HG03039 (cell line): ENCODE measurements at regions not wholly inside any gene's neighbourhood (a gene's known extent, or its start where the extent isn't known, plus 50 kb on each side); places are given as distances from the start of the nearest gene placed in this dataset.

Experiments used
- ATAC-seq: cut with Tn5 transposase; IDR thresholded peaks from one replicate; pipeline ENCODE4 v1.9.1; 2021; ENCODE audit warnings: mild to moderate bottlenecking, moderate library complexity; ENCODE audit not compliant: unreplicated experiment

- ATAC-seq, result no peak
Observed at GRCh38 chr6:165804331-165805066, 141.5 kb upstream of the PDE10A start.

- no peak for ATAC-seq
Observed at GRCh38 chr6:165800337-165800736, 137.3 kb upstream of the PDE10A start.

- ATAC-seq, result no peak
Observed at GRCh38 chr6:165799391-165800153, 136.5 kb upstream of the PDE10A start.

- ATAC-seq, result no peak
Observed at GRCh38 chr6:165798991-165799390, 135.9 kb upstream of the PDE10A start.

GRCh38 chr6:165794179-165794601 is 131.1 kb upstream of the PDE10A start:
- no peak for ATAC-seq

GRCh38 chr6:165793287-165793825 is 130.3 kb upstream of the PDE10A start:
- no peak for ATAC-seq

- no peak for ATAC-seq
Observed at GRCh38 chr6:165791876-165792437, 128.9 kb upstream of the PDE10A start.

- ATAC-seq, result no peak
Observed at GRCh38 chr6:165791306-165791705, 128.3 kb upstream of the PDE10A start.

- no peak for ATAC-seq
Observed at GRCh38 chr6:165782812-165783211, 119.8 kb upstream of the PDE10A start.

GRCh38 chr6:165782134-165782533 is 119.1 kb upstream of the PDE10A start:
- no peak for ATAC-seq

GRCh38 chr6:165777680-165778079 is 114.6 kb upstream of the PDE10A start:
- no peak for ATAC-seq

- no peak for ATAC-seq
Observed at GRCh38 chr6:165776691-165777090, 113.7 kb upstream of the PDE10A start.

- ATAC-seq, result no peak
Observed at GRCh38 chr6:165775721-165776120, 112.7 kb upstream of the PDE10A start.

- ATAC-seq, result no peak
Observed at GRCh38 chr6:165774903-165775601, 112.0 kb upstream of the PDE10A start.

GRCh38 chr6:165770397-165771082 is 107.5 kb upstream of the PDE10A start:
- no peak for ATAC-seq

GRCh38 chr6:165769884-165770283 is 106.8 kb upstream of the PDE10A start:
- no peak for ATAC-seq

GRCh38 chr6:165769401-165769800 is 106.4 kb upstream of the PDE10A start:
- ATAC-seq, result no peak

- no peak for ATAC-seq
Observed at GRCh38 chr6:165768961-165769360, 105.9 kb upstream of the PDE10A start.

- ATAC-seq, result no peak
Observed at GRCh38 chr6:165767228-165767627, 104.2 kb upstream of the PDE10A start.

GRCh38 chr6:165766457-165766856 is 103.4 kb upstream of the PDE10A start:
- no peak for ATAC-seq

GRCh38 chr6:165766026-165766425 is 103.0 kb upstream of the PDE10A start:
- no peak for ATAC-seq
